ENCODE measurements at regions not wholly inside any gene's neighbourhood (a gene's known extent, or its start where the extent isn't known, plus 50 kb on each side); places are given as distances from the start of the nearest gene placed in this dataset.

DNA sequence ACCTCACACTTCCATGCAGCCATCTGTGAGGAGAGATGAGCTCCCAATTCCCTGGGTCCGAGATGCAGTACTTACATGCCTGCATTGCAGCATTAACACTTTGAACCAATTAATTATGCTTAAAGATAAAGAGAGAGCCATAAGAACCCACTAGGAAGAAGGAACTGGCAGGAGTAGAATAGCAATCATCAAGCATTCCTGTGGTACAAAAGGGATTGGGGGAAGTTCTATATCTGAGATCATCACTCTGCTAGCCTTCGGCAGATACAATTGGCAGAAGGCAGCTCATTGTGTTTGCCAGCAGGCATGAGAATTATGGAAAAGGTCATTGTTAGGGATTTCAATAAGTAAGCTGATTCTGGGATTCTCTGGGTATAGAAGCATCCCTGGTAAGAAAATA, 891.4 kb downstream of the NTRK3 start:
- TF ChIP-seq POLR2A (IDR thresholded peaks at IDR 0.05; ENCODE audit: low read length) (no peak), FOSL2 (IDR thresholded peaks at IDR 0.05) (no peak), FOSL2 (CRISPR knock-in tag; IDR thresholded peaks at IDR 0.05) (no peak), RNF2 (IDR thresholded peaks at IDR 0.05; ENCODE audit: borderline replicate concordance, low read depth) (no peak), RAD21 (conservative IDR thresholded peaks at IDR 0.05 in 1 of 2, IDR thresholded peaks at IDR 0.05 in 1 of 2) (no peak), TP53 (CRISPR knock-in tag; IDR thresholded peaks at IDR 0.05) (no peak), CEBPB (IDR thresholded peaks at IDR 0.05) (no peak), NFE2L2 (conservative IDR thresholded peaks at IDR 0.05; ENCODE audit: low read length) (no peak), KDM1A (IDR thresholded peaks at IDR 0.05; ENCODE audit: low read depth) (no peak), JUN (IDR thresholded peaks at IDR 0.05) (no peak), MAFK (IDR thresholded peaks at IDR 0.05; ENCODE audit: partially characterized antibody) (no peak), RARB (CRISPR knock-in tag; IDR thresholded peaks at IDR 0.05) (no peak), MAZ (IDR thresholded peaks at IDR 0.05; ENCODE audit: borderline replicate concordance, low read depth, low read length) (no peak)
- TF ChIP-seq, protein P1, sequence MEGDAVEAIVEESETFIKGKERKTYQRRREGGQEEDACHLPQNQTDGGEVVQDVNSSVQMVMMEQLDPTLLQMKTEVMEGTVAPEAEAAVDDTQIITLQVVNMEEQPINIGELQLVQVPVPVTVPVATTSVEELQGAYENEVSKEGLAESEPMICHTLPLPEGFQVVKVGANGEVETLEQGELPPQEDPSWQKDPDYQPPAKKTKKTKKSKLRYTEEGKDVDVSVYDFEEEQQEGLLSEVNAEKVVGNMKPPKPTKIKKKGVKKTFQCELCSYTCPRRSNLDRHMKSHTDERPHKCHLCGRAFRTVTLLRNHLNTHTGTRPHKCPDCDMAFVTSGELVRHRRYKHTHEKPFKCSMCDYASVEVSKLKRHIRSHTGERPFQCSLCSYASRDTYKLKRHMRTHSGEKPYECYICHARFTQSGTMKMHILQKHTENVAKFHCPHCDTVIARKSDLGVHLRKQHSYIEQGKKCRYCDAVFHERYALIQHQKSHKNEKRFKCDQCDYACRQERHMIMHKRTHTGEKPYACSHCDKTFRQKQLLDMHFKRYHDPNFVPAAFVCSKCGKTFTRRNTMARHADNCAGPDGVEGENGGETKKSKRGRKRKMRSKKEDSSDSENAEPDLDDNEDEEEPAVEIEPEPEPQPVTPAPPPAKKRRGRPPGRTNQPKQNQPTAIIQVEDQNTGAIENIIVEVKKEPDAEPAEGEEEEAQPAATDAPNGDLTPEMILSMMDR (IDR thresholded peaks at IDR 0.05), result no peak
